DMS79 treated with DMSO at 0.1 percent for 48 hours (cell line): ENCODE measurements at regions not wholly inside any gene's neighbourhood (a gene's known extent, or its start where the extent isn't known, plus 50 kb on each side); places are given as distances from the start of the nearest gene placed in this dataset.

Source experiments
- DNase-seq: peaks from one replicate; lab custom pipeline; 2025; lab: John Stamatoyannopoulos, UW

DNA sequence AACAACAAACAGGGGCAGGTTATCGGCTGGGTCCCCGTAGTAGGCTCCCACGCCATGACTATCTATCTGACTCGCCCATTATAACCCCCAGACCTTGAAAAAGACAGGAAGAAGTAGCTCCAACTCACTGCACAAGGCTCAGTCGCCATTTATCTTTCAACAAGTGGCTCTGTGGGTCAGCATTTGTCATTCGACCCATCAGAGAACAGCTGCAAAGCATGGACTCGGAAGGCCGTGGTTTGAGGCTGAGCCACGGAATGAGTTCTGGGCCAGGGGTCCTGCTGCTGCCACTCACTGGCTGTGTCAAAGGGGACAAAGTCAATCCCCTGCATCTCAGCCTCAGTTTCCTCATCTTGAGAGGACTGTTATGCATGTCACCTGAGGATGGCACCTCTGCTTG, 131.0 kb downstream of the DMRTA2 start:
- no peak for DNase-seq

- no peak for DNase-seq
These were observed 133.7 kb downstream of the DMRTA2 start for GRCh38 chr1:50289495-50289894.

DNA sequence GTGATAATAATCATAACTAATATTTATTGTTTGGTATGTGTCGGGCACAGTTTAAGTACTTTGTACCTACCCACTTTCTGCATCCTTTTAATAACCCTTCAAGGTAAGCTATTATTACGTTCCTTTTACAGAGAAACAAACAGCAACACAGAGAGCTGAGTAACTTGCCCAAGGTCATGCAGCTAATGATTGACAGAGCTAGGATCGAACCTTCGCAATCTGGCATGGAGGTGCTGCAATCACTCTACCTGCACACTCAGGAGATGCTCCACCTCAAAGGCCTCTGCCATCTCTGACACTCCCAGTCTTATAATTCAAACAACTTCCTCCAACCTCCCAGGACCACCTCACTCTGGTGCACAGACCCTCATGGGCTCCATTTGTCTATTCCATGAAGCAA, 137.2 kb downstream of the DMRTA2 start:
- DNase-seq: no peak

DNA sequence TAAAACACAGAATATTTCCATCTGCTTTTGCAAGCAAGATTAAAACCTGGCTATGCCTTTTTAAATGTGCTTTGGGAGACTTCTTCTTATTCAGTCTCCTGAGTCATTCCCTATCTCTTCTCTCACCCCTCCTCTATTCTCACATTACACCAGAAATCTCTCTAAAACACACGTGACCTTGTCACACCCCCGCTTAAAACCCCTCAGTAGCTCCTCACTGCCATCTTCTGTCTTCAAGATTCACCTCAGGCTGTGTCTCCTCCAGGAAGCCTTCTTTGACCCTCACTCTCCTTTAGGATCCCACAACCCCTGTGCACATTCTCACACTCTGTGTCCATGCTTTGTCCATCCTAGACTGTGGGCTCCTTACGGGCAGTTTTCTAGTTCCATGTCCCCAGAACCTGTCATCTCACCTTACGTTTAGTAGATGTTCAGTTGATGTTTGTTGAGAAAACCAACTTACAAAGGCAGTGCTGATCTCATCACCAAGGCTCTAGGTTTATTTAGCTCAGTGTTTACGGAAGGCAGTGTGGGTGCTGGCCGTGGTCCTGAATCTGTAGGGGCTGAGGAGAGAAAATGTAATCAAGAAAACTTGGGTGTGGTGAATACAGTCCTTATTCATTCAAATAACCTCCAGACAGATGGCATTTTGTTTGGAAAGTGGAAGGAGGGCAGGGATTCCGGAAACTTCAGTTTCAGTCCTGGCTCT, 143.5 kb downstream of the DMRTA2 start:
- DNase-seq: peak; percentile 25

DNA sequence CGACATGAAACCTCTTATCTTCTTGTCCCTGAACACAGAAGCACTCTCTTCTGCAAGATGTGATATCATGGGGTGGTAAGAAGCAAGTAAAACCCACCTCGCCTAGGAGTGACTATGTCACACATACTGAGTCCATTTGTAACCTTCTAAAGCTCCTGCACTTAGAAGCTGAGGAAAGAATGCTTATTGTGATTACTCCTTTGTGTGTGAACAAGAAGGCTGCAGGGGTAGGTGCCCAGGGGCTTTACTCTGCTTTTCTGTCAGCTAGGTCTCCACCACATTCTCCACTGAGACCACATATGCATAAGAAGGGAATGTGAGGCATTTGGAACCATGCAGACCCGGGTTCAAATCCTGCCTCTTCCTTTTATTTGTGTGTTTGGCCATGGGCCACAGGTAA, 144.3 kb downstream of the DMRTA2 start:
- no peak for DNase-seq

- DNase-seq: peak; percentile 22
These were observed 144.8 kb downstream of the DMRTA2 start for GRCh38 chr1:50278410-50278809.

- peak; percentile 89 for DNase-seq
These were observed 147.7 kb downstream of the DMRTA2 start for GRCh38 chr1:50275566-50275965.

DNA sequence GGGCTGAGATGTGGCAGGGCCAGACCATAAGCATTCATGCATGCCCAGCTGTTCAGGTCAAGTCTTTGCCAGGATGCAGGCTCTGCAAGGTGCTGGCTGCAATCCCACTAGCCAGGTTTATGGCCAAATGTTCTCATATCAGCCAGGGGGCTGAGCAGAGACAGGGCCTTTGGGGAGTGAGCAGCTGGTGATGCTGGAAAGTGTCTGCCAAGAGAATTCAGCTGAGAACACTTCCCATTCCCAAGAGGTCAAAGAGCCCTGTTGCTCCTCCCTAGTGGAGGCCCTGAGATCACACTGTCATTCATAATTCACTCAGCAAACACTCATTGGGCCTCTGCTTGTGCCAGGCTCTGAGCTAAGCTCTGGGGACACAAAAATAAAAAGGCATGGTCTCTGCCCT, 150.3 kb downstream of the DMRTA2 start:
- DNase-seq: peak; percentile 88

- DNase-seq: peak; percentile 53
These were observed 151.2 kb downstream of the DMRTA2 start for GRCh38 chr1:50271968-50272578.

DNA sequence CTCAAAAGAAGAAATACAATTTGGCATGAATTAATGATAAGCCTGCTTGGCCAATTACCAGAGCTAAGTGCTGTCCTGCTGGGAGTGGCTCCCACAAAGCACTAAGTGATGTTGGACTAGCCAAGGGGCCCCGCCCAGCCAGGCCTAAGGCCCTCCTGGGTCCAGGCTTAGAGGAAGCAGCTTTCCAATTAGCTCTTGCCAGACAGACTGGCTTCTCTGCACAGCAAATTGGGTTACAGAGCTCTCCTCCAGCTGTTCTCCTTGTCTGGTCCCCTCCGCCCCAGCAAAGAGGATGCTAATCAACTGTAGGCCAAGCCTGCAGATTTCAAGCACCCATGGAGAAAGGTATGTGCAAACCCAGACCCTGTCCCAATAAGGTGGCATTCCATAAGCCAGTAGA, 151.9 kb downstream of the DMRTA2 start:
- DNase-seq: no peak

- DNase-seq: no peak
These were observed 152.3 kb downstream of the DMRTA2 start for GRCh38 chr1:50270926-50271325.

- no peak for DNase-seq
These were observed 155.2 kb downstream of the DMRTA2 start for GRCh38 chr1:50268049-50268448.

- peak; percentile 52 for DNase-seq
These were observed 156.7 kb downstream of the DMRTA2 start for GRCh38 chr1:50266509-50266908.

DNA sequence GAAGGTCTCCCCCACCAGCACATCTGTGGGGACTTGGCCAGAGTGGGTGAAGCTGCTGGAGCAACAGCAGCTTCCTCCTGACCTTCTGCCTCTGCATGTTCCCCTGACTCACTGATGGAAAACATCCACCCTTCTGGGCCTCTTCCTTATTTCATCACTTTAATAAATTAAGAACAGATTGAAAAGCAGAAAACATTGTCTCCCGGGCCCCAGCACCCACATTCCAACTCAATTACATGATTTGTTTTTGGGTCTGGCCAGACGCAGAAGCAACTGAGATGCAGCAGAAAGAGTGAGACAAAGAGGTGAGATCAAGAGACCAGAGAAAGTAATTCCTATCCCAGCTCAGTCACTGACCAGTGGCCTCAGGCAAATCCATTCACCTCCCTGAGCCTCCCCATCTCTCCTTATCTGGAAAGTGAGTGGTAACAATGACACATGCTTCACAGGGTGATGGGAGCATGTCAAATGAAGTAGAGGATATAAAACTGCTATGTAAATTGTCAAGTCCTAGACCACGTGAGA, 157.1 kb downstream of the ELAVL4 start:
- no peak for DNase-seq

GRCh38 chr1:50264590-50264989, 155.9 kb downstream of the ELAVL4 start:
- DNase-seq: no peak

DNA sequence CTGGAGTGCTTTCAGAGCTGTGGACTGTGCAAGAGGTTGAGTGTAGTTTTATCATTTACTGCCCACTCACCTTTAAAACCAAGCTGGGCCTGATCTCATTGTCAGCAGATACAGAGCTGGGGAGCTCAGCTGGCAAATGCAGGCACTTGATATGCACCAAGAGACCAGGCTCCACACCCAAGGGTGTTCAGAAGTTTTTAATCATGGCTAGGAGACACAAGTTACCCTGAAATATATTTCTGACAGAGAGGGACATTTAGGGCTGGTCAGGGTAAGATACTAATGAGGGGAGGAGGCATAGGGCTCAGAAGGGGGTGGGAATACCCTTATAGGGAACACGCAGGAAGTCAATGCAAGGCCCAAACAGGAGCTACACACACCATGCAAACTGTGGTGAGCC, 153.7 kb downstream of the ELAVL4 start:
- DNase-seq: peak; percentile 22

DNA sequence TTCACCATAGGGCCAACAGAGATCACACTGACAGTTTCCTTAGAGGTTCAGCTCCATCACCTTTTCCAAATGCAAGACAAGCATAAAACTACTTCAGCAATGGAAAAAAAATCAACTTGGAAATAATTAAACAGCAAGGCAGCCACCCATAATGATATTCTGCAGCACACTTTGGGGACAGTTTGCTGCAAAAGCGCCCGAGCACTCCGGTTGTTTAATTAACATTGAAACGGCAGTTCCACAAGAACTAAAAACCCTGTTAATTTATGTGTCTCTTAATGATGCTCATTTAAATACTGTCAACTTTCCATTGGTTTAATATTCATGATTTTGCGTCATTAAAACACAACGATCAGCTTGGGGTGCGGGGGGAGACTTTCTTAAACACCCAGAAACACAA, 153.2 kb downstream of the ELAVL4 start:
- no peak for DNase-seq

DNA sequence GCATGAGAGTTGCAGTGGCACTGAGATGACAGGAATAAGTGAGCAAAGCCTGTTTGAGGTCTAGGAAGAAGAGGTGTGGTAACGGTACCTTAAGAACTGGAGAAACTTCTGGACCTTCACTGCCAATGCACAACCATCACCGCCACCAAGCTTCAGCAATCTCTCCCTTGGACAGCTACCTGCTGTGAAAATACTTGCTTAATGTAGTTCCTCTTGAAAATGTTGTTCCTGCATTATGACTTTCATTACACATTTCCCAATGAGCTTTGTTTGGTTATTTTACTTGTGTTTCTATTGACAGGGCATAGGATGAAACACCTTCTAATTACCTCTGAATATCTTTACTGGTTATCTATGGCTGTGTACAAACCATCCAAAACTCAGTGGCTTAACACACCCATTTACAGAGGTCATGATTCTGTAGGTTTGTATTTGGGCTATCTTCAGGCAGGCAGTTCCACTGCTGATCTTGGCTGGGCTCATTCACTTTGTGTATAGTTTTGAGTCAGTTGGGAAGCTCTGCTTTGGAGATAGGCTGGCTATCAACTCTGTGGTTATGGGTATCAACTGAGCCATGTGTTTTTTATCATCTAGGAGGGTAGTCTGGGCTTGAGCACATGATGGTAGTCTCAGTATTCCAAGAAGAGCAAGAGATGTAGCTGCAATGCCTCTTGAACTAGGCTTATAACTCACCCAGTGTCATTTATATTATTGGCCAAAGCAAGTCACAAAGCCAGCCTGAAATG, 149.4 kb downstream of the ELAVL4 start:
- DNase-seq: no peak

- no peak for DNase-seq
These were observed 148.3 kb downstream of the ELAVL4 start for GRCh38 chr1:50257029-50257428.
